Kidney epithelial cell (primary cell): ENCODE measurements at regions not wholly inside any gene's neighbourhood (a gene's known extent, or its start where the extent isn't known, plus 50 kb on each side); places are given as distances from the start of the nearest gene placed in this dataset.

Experiments
- DNase-seq: peaks from one replicate; pipeline ENCODE4 v3.0.0-alpha.2; 2010; ENCODE audit warnings: low read depth
- H3K27me3 ChIP-seq: 2 replicates; pipeline ENCODE4 v1.6.0; 2011; ENCODE audit warnings: low read length; ENCODE audit not compliant: control insufficient read depth, insufficient read depth
- H3K36me3 ChIP-seq: 2 replicates; pipeline ENCODE4 v1.5.1; 2011; ENCODE audit warnings: low read length; ENCODE audit not compliant: control insufficient read depth, insufficient read depth
- H3K4me3 ChIP-seq: 2 replicates; pipeline ENCODE4 v1.5.1; 2011; ENCODE audit warnings: low read depth, mild to moderate bottlenecking, control low read depth, low read length
- CTCF ChIP-seq: IDR thresholded peaks from 2 replicates; pipeline ENCODE4 v1.5.1; 2011; ENCODE audit warnings: mild to moderate bottlenecking, moderate library complexity, low read length, control low read depth, inconsistent platforms; ENCODE audit not compliant: insufficient read depth, poor library complexity, severe bottlenecking

GRCh38 chr12:70176290-70176689, 66.9 kb upstream of the CNOT2 start:
- no peak for TF ChIP-seq CTCF

DNA sequence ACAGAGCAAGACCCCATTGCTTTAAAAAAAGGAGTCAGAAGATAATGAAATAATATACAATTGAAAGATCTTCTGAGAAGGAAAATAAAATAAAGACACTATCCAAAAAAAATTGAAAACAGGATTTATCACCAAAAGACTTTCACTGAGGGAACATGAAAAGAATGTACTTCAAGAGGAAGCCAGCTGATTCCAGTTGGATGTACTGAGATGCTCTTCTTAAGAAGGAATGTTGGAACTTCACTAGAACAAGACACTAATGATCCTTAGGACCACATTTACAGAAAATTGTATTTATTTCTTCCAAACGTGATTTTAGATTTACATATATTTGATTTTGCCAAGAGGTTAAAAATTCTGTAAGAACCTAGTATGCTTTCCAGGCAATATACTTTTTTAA, 65.6 kb upstream of the CNOT2 start:
- H3K36me3 ChIP-seq: no peaks in the 10 kb centered on the region
- DNase-seq: no peak
- no peak for TF ChIP-seq CTCF
- H3K4me3 ChIP-seq: no peak overlapping the region
- no peaks in the 10 kb centered on the region for H3K27me3 ChIP-seq

More at GRCh38 chr12:70176290-70176689, 66.9 kb upstream of the CNOT2 start:
- Histone ChIP-seq H3K27me3 (no peaks in the 10 kb centered on the region), H3K36me3 (no peaks in the 10 kb centered on the region), H3K4me3 (no peak overlapping the region)
- no peak for DNase-seq

GRCh38 chr12:70178038-70178437, 65.2 kb upstream of the CNOT2 start:
- no peaks in the 10 kb centered on the region for H3K27me3 ChIP-seq
- no peaks in the 10 kb centered on the region for H3K36me3 ChIP-seq
- no peak for TF ChIP-seq CTCF
- DNase-seq: no peak
- no peak overlapping the region for H3K4me3 ChIP-seq

GRCh38 chr12:70180130-70180529, 63.1 kb upstream of the CNOT2 start:
- no peak for DNase-seq
- no peak for TF ChIP-seq CTCF
- H3K4me3 ChIP-seq: no peak overlapping the region
- no peaks in the 10 kb centered on the region for H3K36me3 ChIP-seq
- H3K27me3 ChIP-seq: no peaks in the 10 kb centered on the region

- no peak overlapping the region for H3K4me3 ChIP-seq
- no peak for TF ChIP-seq CTCF
- no peaks in the 10 kb centered on the region for H3K36me3 ChIP-seq
- DNase-seq: no peak
- H3K27me3 ChIP-seq: no peaks in the 10 kb centered on the region
Measured at GRCh38 chr12:70185301-70185700, 57.9 kb upstream of the CNOT2 start.

GRCh38 chr12:70186436-70186835, 56.8 kb upstream of the CNOT2 start:
- no peak for TF ChIP-seq CTCF
- Histone ChIP-seq H3K36me3 (no peaks in the 10 kb centered on the region), H3K4me3 (no peak overlapping the region), H3K27me3 (no peaks in the 10 kb centered on the region)
- DNase-seq: no peak
